GM23338 (cell line): ENCODE measurements at regions not wholly inside any gene's neighbourhood (a gene's known extent, or its start where the extent isn't known, plus 50 kb on each side); places are given as distances from the start of the nearest gene placed in this dataset.

Experiments
- CTCF ChIP-seq, 2 experiments: fragments of 200-600 bp in 1 of 2; sonication (generic) in 1 of 2; conservative IDR thresholded peaks; 2 replicates each; pipeline versions ENCODE4 v1.5.1 to v1.6.1; 2016 to 2017; ENCODE audit warnings: antibody characterized with exemption in 2 of 2, low read depth in 2 of 2, mild to moderate bottlenecking in 2 of 2, moderate library complexity in 1 of 2
- EZH2 ChIP-seq: fragments of 200-600 bp; sonication (generic); IDR thresholded peaks from one replicate; pipeline ENCODE4 v1.8.0; 2017; ENCODE audit warnings: antibody characterized with exemption, mild to moderate bottlenecking, low read depth; ENCODE audit not compliant: unreplicated experiment
- EZH2phosphoT487 ChIP-seq: fragments of 200-600 bp; sonication (generic); IDR thresholded peaks from one replicate; pipeline ENCODE4 v1.8.1; 2018; ENCODE audit warnings: antibody characterized with exemption; ENCODE audit not compliant: unreplicated experiment
- POLR2AphosphoS5 ChIP-seq: IDR thresholded peaks from 2 replicates; pipeline ENCODE4 v1.6.1; 2016; ENCODE audit warnings: antibody characterized with exemption, low read depth

DNA sequence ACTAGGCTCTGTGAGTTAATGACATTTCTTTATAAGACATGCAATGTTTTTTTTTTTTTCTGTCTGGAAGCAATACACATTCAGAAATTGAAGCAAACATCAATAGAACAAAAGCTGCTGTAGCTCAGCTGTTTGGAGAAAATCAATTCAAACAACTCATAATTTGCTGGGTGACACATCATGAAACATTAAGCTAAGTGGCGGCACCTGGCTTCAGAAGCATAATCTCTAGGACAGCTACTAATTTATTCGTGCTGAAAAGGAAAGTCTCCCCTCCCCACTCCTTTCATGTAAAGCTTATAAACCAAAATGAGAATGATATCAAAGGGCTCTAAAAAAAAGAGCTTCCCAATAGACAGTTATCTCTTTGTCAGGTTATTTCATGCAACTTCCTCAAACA, 73.9 kb downstream of the LUZP4 start:
- TF ChIP-seq CTCF (conservative IDR thresholded peaks at IDR 0.05; ENCODE audit: low read depth in 2 of 2), result no peak
- TF ChIP-seq EZH2, result no peak
- TF ChIP-seq EZH2phosphoT487, result no peak
- TF ChIP-seq POLR2AphosphoS5, result no peak
